HG03558 (cell line): ENCODE measurements at regions not wholly inside any gene's neighbourhood (a gene's known extent, or its start where the extent isn't known, plus 50 kb on each side); places are given as distances from the start of the nearest gene placed in this dataset.

Source experiments
- ATAC-seq: cut with Tn5 transposase; IDR thresholded peaks from one replicate; pipeline ENCODE4 v1.9.1; 2021; ENCODE audit warnings: moderate number of reproducible peaks; ENCODE audit not compliant: unreplicated experiment; ENCODE audit errors: extremely low read depth

DNA sequence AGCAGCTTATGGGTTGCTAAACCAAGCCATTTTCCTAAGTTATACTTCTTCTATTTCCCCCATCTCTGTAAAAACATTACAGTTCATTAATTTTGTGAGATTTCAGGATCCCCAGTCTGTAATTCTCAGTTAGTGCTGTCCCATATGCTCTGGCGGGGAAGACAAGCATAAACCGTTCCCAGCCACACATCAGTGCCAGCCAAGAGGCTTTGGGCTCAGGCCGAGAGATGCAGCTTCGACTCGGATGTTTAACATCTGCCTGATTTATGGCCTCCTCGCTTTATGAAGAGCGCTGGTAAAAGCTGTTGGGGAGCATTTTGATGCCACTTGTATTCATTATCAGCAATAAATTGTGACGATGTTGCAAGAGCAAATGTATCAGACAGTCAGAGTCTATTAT is 349.1 kb upstream of the CCDC196 start:
- ATAC-seq: no peak

- no peak for ATAC-seq
Measured at GRCh38 chr14:66139432-66139831, 346.7 kb upstream of the CCDC196 start.

DNA sequence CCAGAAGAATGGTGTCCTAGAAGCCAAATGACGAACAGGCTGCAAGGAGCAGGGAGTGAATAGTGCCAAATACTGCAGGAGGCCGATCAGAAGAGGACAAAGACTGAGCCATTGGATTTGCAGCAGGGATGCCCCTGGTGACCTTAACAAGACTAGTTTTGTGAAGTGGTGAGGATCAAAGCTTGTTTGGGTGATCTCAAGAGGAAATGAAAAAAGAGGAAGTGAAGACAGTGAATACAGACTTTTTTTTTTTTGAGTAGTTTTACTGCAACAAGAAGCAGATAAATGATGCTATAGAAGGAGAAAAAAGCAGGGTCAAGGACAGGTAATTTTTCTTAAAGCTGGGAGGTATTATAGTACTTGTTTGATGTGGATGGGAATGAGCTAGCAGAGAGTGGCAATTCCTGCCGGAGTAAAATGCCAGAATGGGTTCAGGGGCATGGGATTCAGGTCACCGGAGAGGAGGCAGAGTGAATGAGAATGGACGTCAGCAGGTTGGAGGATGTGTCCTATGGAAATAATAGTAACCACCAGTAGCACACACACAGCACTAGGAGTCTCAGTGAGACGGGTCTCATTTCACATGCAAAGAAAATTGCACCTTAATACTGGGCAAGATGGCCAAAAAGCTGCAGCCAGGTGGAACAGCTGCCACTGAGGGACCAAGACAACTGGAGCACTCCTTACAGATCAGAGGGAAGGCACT is 345.8 kb upstream of the CCDC196 start:
- peak; percentile 62 for ATAC-seq

DNA sequence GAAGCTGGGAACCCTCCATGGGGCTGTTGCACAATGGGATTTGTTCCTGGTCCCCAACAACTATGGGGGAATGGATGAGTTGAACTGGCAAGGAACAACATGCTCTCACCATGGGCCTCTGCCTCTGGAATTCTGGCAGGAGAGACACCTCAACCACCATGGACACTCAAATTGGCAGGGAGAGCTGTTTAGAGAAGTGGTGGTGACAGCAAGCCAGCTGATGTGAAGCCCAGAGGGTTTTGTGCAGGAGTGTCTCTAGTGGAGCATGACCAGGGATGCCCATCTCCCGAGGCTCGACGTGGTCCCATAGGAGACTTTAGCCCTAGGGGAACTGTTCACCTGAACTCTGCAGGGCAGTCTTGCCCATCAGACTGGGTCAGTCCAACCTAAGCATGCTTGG is 345.2 kb upstream of the CCDC196 start:
- ATAC-seq: no peak

DNA sequence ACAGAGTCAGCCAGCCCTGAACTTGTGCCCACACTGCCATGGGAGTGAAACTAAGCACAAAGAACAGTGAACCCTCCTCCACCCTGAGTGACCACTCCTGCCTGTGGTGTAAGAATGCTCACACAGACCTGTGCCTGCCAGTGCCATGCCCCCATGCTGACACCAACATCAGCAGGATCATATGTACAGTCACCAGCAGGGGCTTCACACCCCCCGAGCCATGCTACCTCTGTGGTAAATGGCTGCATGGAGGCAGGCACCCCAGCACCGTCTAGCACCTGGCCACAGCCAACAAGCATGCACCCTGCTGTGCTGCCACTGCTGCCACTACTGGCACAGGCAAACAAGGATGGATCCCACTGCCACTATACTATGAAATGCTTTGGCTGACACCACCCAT is 344.4 kb upstream of the CCDC196 start:
- no peak for ATAC-seq

DNA sequence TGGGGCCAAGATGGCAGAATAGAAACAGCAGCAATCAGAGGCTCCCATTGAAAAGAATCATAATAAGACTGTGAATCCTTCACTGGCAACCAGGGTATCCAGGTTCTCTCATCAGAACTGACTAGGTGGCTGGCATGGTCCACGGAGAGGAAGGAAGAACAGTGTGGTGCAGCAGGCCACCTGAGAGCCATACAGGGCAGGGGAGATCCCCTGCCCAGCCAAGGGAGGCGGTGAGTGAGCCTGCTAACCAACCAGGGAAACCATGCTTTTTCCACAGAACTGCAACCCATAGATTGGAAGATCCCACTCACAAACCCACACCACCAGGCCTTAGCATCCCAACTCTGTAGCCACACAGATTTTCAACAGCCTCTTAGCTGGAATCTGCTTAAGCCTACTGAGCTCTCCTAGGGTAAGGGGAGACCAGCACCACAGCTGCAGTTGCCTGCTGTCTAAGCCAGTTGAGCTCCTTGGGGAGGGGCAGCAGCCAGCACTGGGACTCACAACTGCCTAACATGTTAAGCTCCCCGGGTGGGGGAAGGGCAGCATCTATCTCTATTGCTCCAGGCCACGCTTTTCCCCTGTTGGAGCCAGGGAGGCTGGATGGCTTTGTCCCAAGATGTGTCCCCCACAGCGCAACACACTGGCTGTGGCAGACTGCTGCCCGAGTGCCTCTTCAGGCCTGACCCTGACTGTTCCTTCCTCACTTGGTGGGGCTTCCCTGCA is 342.6 kb upstream of the CCDC196 start:
- no peak for ATAC-seq

- ATAC-seq: no peak
Measured at GRCh38 chr14:66152302-66152701, 333.9 kb upstream of the CCDC196 start.

GRCh38 chr14:66152747-66153146 is 333.4 kb upstream of the CCDC196 start:
- no peak for ATAC-seq

GRCh38 chr14:66163023-66163422 is 323.1 kb upstream of the CCDC196 start:
- ATAC-seq: no peak

- no peak for ATAC-seq
Measured at GRCh38 chr14:66165337-66165736, 320.8 kb upstream of the CCDC196 start.

DNA sequence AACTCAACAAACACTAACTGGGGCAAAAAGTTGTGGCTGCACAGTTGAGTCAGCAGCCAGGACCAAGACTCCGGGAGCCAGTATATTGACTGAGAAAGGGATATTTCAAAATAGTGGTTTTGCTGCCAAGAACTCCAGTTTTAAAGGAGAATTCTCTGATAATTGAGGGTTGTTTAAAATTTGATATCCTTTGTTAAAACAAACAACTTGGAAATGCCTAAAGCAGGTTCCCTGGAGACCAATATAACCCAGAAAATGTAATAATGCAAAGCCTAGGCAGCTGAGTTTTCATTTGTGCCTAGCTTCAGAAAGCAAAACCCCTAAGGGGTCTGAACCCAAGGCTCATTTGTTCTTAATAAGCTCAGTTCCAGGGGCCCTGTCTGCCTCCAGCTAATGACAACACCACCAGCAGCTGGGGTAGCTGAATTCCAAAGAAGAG is 311.7 kb upstream of the CCDC196 start:
- ATAC-seq: no peak

GRCh38 chr14:66177935-66178334 is 308.2 kb upstream of the CCDC196 start:
- no peak for ATAC-seq

- no peak for ATAC-seq
Measured at GRCh38 chr14:66196670-66197069, 289.5 kb upstream of the CCDC196 start.

- ATAC-seq: no peak
Measured at GRCh38 chr14:66197276-66197675, 288.9 kb upstream of the CCDC196 start.

- ATAC-seq: no peak
Measured at GRCh38 chr14:66206554-66206953, 279.6 kb upstream of the CCDC196 start.

GRCh38 chr14:66216763-66217162 is 269.4 kb upstream of the CCDC196 start:
- no peak for ATAC-seq

DNA sequence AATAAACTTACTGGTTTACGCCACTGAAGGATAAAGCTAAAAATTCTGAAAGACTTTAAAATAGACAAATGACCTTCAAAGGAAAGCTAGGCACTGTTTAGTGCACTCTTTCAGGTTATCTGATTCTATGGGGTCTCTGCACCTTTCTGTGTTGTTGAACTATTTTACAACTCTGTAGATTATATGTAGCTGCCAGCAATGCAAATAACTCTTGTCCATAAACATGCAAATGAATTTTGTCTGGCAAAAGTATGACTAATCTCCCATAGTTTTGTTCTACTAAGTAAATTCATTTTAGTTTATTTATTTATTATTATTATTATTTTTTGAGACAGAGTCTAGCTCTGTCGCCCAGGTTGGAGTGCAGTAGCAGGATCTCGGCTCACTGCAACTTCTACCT is 266.3 kb upstream of the CCDC196 start:
- ATAC-seq: no peak

DNA sequence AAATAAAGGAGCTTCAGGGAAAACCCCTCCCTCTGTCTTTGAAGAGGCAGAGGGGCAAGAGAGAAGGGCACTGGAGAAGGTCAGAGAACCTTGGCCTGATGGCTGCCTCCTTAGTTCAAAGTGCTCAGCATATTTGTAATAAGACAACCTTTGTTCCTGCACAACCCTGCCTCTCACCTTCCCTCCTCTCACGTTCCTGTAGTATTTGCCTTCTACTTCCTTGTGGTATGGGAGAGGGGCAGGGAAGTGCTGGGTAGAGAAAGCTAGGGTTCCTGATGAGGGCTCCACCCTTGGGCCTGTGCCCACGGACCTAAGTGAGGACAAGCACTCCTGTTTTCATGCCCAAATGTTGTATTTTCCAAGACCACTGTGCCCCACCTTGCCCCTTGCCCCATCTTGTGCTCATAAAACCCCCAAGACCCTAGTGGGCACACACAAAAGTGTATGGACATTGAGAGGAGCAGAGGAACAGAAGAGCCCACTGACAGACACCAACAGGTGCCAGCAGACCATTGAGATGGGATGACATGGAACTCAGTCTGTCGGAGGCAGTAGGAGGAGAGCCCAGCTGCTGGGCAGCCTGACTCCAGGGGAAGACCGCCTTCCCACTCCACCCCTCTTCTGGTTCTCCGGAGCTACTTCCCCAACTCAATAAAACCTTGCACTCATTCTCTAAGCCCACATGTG is 261.5 kb upstream of the CCDC196 start:
- no peak for ATAC-seq

GRCh38 chr14:66225337-66225736 is 260.8 kb upstream of the CCDC196 start:
- ATAC-seq: no peak

DNA sequence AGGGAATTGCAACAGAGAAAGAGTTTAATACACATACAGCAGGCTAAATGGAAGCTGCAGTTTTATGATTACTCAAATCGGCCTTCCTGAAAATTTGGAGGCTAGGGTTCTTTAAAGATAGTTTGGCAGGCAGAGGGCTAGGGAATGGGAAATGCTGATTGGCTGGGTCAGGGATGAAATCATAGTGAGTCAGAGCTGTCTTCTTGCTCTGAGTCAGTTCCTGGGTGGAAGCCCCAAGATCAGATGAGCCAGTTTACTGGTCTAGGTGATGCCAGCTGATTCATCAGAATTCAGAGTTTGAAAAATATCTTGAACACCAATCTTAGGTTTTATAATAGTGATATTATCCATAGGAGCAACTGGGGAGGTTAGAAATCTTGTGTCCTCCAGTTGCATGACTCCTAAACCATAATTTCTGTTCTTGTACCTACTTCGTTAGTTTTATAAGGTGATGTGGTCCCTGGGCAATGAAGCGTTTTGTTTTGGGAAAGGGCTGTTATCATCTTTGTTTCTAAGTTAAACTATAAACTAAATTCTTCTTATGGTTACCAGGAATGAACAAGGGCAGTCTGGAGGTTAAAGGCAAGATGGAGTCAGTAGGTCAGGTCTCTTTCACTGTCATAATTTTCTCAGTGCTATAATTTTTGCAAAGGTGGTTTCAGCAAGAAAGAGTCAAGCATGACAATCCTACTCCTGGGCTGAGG is 257.8 kb upstream of the CCDC196 start:
- ATAC-seq: no peak

DNA sequence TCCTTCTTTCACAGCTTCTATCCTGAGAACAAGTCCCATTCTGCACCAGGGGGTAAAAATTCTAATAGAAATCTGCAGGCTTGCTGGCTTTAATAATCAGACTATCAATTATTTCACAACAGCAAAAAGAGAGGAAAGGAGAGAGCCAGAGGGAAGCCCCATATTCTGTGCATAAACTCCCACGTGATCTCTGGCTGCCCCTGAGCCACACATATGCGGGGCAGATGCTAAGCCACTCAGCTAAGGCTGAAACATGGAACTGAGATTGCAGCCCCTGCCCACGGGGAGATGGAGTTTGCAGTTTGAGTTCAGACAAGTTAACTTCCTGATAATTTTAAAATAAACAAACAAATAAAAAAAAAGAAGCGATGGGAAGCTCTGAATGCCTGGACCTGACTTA is 254.4 kb upstream of the CCDC196 start:
- no peak for ATAC-seq
